ENCODE measurements at regions not wholly inside any gene's neighbourhood (a gene's known extent, or its start where the extent isn't known, plus 50 kb on each side); places are given as distances from the start of the nearest gene placed in this dataset.

DNA sequence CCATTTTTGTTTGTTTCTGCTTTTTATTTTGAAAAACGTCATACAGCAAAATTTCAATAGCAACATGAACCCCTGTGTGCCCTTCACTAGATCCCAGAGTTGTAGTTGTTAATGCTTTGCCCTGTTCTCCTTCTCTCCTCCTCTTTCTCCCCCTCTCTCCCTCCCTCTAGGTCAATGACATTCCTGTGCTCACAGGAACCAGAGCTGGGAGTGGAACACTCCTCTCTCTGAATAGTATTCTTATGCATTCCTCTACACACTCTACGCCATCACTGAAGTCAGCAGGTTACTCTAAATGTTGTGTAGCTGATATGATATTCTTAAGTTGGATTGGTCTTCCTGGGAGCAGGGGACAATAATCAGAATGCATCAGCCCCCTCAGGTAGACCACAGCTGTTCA is 243.4 kb downstream of the SYK start:
- ATAC-seq: no peak
- TF ChIP-seq RARB (CRISPR knock-in tag; IDR thresholded peaks at IDR 0.05): no peak
- TF ChIP-seq BACH2 (CRISPR knock-in tag; IDR thresholded peaks at IDR 0.05; ENCODE audit: borderline replicate concordance): no peak
- TF ChIP-seq, protein P1, sequence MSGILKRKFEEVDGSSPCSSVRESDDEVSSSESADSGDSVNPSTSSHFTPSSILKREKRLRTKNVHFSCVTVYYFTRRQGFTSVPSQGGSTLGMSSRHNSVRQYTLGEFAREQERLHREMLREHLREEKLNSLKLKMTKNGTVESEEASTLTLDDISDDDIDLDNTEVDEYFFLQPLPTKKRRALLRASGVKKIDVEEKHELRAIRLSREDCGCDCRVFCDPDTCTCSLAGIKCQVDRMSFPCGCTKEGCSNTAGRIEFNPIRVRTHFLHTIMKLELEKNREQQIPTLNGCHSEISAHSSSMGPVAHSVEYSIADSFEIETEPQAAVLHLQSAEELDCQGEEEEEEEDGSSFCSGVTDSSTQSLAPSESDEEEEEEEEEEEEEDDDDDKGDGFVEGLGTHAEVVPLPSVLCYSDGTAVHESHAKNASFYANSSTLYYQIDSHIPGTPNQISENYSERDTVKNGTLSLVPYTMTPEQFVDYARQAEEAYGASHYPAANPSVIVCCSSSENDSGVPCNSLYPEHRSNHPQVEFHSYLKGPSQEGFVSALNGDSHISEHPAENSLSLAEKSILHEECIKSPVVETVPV (CRISPR knock-in tag; IDR thresholded peaks at IDR 0.05): no peak
- no peak for TF ChIP-seq ZNF565 (CRISPR knock-in tag; conservative IDR thresholded peaks at IDR 0.05; ENCODE audit: low read depth)
- no peak for TF ChIP-seq ZC3H10 (CRISPR knock-in tag; IDR thresholded peaks at IDR 0.05)
- TF ChIP-seq OSR1 (CRISPR knock-in tag; IDR thresholded peaks at IDR 0.05): no peak
- no peak for TF ChIP-seq ARNTL (CRISPR knock-in tag; IDR thresholded peaks at IDR 0.05; ENCODE audit: borderline replicate concordance, low read depth)
- no peak for TF ChIP-seq TOX (CRISPR knock-in tag; IDR thresholded peaks at IDR 0.05; ENCODE audit: borderline replicate concordance)
- TF ChIP-seq, protein P2, sequence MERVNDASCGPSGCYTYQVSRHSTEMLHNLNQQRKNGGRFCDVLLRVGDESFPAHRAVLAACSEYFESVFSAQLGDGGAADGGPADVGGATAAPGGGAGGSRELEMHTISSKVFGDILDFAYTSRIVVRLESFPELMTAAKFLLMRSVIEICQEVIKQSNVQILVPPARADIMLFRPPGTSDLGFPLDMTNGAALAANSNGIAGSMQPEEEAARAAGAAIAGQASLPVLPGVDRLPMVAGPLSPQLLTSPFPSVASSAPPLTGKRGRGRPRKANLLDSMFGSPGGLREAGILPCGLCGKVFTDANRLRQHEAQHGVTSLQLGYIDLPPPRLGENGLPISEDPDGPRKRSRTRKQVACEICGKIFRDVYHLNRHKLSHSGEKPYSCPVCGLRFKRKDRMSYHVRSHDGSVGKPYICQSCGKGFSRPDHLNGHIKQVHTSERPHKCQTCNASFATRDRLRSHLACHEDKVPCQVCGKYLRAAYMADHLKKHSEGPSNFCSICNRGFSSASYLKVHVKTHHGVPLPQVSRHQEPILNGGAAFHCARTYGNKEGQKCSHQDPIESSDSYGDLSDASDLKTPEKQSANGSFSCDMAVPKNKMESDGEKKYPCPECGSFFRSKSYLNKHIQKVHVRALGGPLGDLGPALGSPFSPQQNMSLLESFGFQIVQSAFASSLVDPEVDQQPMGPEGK (CRISPR knock-in tag; IDR thresholded peaks at IDR 0.05; ENCODE audit: borderline replicate concordance): no peak
- TF ChIP-seq, protein P3, sequence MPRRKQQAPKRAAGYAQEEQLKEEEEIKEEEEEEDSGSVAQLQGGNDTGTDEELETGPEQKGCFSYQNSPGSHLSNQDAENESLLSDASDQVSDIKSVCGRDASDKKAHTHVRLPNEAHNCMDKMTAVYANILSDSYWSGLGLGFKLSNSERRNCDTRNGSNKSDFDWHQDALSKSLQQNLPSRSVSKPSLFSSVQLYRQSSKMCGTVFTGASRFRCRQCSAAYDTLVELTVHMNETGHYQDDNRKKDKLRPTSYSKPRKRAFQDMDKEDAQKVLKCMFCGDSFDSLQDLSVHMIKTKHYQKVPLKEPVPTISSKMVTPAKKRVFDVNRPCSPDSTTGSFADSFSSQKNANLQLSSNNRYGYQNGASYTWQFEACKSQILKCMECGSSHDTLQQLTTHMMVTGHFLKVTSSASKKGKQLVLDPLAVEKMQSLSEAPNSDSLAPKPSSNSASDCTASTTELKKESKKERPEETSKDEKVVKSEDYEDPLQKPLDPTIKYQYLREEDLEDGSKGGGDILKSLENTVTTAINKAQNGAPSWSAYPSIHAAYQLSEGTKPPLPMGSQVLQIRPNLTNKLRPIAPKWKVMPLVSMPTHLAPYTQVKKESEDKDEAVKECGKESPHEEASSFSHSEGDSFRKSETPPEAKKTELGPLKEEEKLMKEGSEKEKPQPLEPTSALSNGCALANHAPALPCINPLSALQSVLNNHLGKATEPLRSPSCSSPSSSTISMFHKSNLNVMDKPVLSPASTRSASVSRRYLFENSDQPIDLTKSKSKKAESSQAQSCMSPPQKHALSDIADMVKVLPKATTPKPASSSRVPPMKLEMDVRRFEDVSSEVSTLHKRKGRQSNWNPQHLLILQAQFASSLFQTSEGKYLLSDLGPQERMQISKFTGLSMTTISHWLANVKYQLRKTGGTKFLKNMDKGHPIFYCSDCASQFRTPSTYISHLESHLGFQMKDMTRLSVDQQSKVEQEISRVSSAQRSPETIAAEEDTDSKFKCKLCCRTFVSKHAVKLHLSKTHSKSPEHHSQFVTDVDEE (CRISPR knock-in tag; IDR thresholded peaks at IDR 0.05): no peak
- no peak for TF ChIP-seq ZNF70 (CRISPR knock-in tag; IDR thresholded peaks at IDR 0.05)

DNA sequence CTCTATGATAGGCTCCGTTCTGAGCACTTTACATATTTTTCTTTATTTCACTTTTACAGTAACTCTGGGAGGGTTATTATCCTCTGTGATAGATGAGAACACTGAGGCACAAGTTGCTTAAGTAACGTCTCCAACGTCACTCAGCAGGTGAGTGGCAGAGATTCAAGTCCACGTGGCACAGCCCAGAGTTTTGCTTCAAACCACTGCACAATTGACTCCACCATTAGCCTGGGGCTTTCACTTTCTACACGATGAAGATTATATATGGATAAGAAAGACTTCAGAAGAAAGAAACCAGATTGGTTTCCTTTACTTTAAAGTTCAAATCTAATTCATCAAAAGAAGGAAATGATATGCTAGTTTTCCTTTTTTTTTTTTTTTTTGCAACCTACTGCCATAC is 245.9 kb downstream of the SYK start:
- TF ChIP-seq, protein P4, sequence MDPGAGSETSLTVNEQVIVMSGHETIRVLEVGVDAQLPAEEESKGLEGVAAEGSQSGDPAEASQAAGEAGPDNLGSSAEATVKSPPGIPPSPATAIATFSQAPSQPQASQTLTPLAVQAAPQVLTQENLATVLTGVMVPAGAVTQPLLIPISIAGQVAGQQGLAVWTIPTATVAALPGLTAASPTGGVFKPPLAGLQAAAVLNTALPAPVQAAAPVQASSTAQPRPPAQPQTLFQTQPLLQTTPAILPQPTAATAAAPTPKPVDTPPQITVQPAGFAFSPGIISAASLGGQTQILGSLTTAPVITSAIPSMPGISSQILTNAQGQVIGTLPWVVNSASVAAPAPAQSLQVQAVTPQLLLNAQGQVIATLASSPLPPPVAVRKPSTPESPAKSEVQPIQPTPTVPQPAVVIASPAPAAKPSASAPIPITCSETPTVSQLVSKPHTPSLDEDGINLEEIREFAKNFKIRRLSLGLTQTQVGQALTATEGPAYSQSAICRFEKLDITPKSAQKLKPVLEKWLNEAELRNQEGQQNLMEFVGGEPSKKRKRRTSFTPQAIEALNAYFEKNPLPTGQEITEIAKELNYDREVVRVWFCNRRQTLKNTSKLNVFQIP (CRISPR knock-in tag; IDR thresholded peaks at IDR 0.05; ENCODE audit: borderline replicate concordance, low read depth): no peak
- TF ChIP-seq TCF4 (CRISPR knock-in tag; IDR thresholded peaks at IDR 0.05; ENCODE audit: borderline replicate concordance) (no peak), CSDC2 (CRISPR knock-in tag; IDR thresholded peaks at IDR 0.05) (no peak), ZFP30 (CRISPR knock-in tag; IDR thresholded peaks at IDR 0.05) (no peak), PPARA (CRISPR knock-in tag; IDR thresholded peaks at IDR 0.05; ENCODE audit: borderline replicate concordance) (no peak), OSR1 (CRISPR knock-in tag; IDR thresholded peaks at IDR 0.05) (no peak), TOX (CRISPR knock-in tag; IDR thresholded peaks at IDR 0.05; ENCODE audit: borderline replicate concordance) (no peak), SNAI2 (CRISPR knock-in tag; IDR thresholded peaks at IDR 0.05) (no peak), ZNF8 (CRISPR knock-in tag; IDR thresholded peaks at IDR 0.05) (no peak), ARNTL (CRISPR knock-in tag; IDR thresholded peaks at IDR 0.05; ENCODE audit: borderline replicate concordance, low read depth) (no peak), ZC3H10 (CRISPR knock-in tag; IDR thresholded peaks at IDR 0.05) (no peak), ESRRG (CRISPR knock-in tag; IDR thresholded peaks at IDR 0.05) (no peak), ZFP3 (CRISPR knock-in tag; IDR thresholded peaks at IDR 0.05) (no peak), RARB (CRISPR knock-in tag; IDR thresholded peaks at IDR 0.05) (no peak)
- TF ChIP-seq, protein P5, sequence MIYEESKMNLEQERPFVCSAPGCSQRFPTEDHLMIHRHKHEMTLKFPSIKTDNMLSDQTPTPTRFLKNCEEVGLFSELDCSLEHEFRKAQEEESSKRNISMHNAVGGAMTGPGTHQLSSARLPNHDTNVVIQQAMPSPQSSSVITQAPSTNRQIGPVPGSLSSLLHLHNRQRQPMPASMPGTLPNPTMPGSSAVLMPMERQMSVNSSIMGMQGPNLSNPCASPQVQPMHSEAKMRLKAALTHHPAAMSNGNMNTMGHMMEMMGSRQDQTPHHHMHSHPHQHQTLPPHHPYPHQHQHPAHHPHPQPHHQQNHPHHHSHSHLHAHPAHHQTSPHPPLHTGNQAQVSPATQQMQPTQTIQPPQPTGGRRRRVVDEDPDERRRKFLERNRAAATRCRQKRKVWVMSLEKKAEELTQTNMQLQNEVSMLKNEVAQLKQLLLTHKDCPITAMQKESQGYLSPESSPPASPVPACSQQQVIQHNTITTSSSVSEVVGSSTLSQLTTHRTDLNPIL (CRISPR knock-in tag; IDR thresholded peaks at IDR 0.05; ENCODE audit: low read depth): no peak
- ATAC-seq: peak; percentile 31; the same call in 1 of the 3 replicates

DNA sequence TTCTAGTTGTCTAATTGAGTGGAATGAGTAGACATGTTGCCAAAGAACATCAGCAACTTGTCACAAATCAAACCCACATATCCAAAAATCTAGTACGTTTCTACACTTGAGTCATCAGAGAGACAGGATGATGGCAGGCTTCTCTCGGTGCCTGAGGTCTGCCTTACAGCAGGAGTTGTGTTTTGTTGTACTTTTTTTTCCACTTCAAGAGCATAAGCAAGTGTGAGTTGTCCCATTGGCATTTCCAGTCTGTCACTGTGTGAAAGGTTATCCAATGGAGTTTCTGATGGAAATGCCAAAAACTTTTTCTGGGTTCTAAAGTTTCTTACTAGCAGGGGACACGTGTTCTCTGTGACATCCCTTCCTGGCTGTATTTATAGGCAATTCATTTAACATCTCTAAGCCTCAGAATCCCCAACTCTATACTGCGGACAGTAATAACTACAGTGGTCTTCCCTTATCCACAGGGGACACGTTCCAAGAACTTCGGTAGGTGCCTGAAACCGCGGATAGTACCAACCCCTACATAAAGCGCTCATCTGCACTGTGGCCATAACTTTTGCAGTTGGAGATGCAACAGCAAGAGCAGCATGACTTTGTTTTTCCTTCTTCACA is 246.5 kb downstream of the SYK start:
- peak; percentile 78 for ATAC-seq
- TF ChIP-seq, protein P3 (CRISPR knock-in tag; IDR thresholded peaks at IDR 0.05): no peak
- TF ChIP-seq CSDC2 (CRISPR knock-in tag; IDR thresholded peaks at IDR 0.05) (no peak), RARB (CRISPR knock-in tag; IDR thresholded peaks at IDR 0.05) (no peak), GLIS3 (CRISPR knock-in tag; IDR thresholded peaks at IDR 0.05) (no peak), ARNTL (CRISPR knock-in tag; IDR thresholded peaks at IDR 0.05; ENCODE audit: borderline replicate concordance, low read depth) (no peak)
- TF ChIP-seq, protein P4 (CRISPR knock-in tag; IDR thresholded peaks at IDR 0.05; ENCODE audit: borderline replicate concordance, low read depth): no peak
